GM12878 (cell line): ENCODE measurements at regions not wholly inside any gene's neighbourhood (a gene's known extent, or its start where the extent isn't known, plus 50 kb on each side); places are given as distances from the start of the nearest gene placed in this dataset.

Experiments
- ATAC-seq: fragments of 200-7000 bp; cut with Tn5 transposase; 3 replicates; pipeline ENCODE4 v1.9.1; 2020; ENCODE audit warnings: mild to moderate bottlenecking, moderate library complexity
- BruUV-seq: library from RNA; stranded (reverse); fragments of 400-500 nt; replicated peaks from 2 replicates; lab custom pipeline; 2021; lab: Mats Ljungman, UMichigan
- CTCF ChIA-PET: fragments of 300-600 bp; sonication (Branson Sonifier 250); formaldehyde crosslinking; extraction: SDS; loops from one replicate; lab custom pipeline; 2021; ENCODE audit warnings: inconsistent platforms; lab: Yijun Ruan, JAX
- POLR2A ChIA-PET: fragments of 350-600 bp; formaldehyde crosslinking; extraction: SDS; loops from one replicate; lab custom pipeline; 2021; ENCODE audit warnings: inconsistent platforms; lab: Charles Lee
- RAD21 ChIA-PET: fragments of 300-600 bp; sonication (Branson Sonifier 250); formaldehyde crosslinking; loops from one replicate; lab custom pipeline; 2023; ENCODE audit warnings: antibody characterized with exemption; ENCODE audit not compliant: unreplicated experiment; lab: Charles Lee
- SMC1A ChIA-PET: fragments of 300-600 bp; sonication (Branson Sonifier 250); formaldehyde crosslinking; loops from one replicate; lab custom pipeline; 2023; ENCODE audit not compliant: unreplicated experiment, uncharacterized antibody; lab: Charles Lee
- DNase-seq: peaks from one replicate; pipeline ENCODE4 v3.0.0-alpha.2; 2011; ENCODE audit warnings: low read depth, low spot score
- FAIRE-seq: peaks from 3 replicates; lab custom pipeline; 2011; peaks lifted over from hg19 to GRCh38; lab: Jason Lieb, UNC
- H2AFZ ChIP-seq: 2 replicates; pipeline ENCODE4 v1.6.0; 2011; ENCODE audit warnings: low read depth, low read length, control low read depth; ENCODE audit not compliant: control insufficient read depth
- H3K27ac ChIP-seq: 2 replicates; pipeline ENCODE4 v1.5.1; 2011; ENCODE audit warnings: control low read depth; ENCODE audit not compliant: control insufficient read depth, insufficient read depth
- H3K27me3 ChIP-seq, 2 experiments: replicated peaks in 1 of 2; 2 replicates each; pipeline versions ENCODE4 v1.6.0 to v1.6.1; 2011; ENCODE audit warnings: low read length in 1 of 2; ENCODE audit not compliant: control insufficient read depth in 2 of 2, insufficient read depth in 2 of 2
- H3K36me3 ChIP-seq, 2 experiments: 2 replicates each; pipeline ENCODE4 v1.5.1; 2011; ENCODE audit warnings: low read length in 1 of 2; ENCODE audit not compliant: control insufficient read depth in 2 of 2, insufficient read depth in 2 of 2
- H3K4me1 ChIP-seq: 2 replicates; pipeline ENCODE4 v1.6.1; 2011; ENCODE audit warnings: mild to moderate bottlenecking, low read length, moderate library complexity, mixed read lengths; ENCODE audit not compliant: control insufficient read depth, insufficient read depth
- H3K4me2 ChIP-seq: 2 replicates; pipeline ENCODE4 v1.6.0; 2011; ENCODE audit warnings: control low read depth; ENCODE audit not compliant: control insufficient read depth, insufficient read depth
- H3K4me3 ChIP-seq: fragments of 200-600 bp; sonication (generic); 2 replicates; pipeline ENCODE4 v1.5.1; 2016
- H3K79me2 ChIP-seq: 2 replicates; pipeline ENCODE4 v1.6.0; 2011; ENCODE audit warnings: low read length; ENCODE audit not compliant: control insufficient read depth, insufficient read depth
- H3K9ac ChIP-seq: 2 replicates; pipeline ENCODE4 v1.8.0; 2011; ENCODE audit warnings: low read length, control low read depth, mixed read lengths; ENCODE audit not compliant: control insufficient read depth, insufficient read depth
- H3K9me3 ChIP-seq: replicated peaks from 3 replicates; pipeline ENCODE4 v1.5.1; 2011; ENCODE audit warnings: mild to moderate bottlenecking, low read length; ENCODE audit not compliant: control insufficient read depth, insufficient read depth
- H4K20me1 ChIP-seq: 2 replicates; pipeline ENCODE4 v1.6.0; 2011; ENCODE audit not compliant: control insufficient read depth, insufficient read depth
- ATF2 ChIP-seq: IDR thresholded peaks from 2 replicates; pipeline ENCODE4 v1.6.1; 2012; ENCODE audit warnings: low read length, inconsistent platforms
- ATF7 ChIP-seq: fragments of 450-650 bp; IDR thresholded peaks from 2 replicates; pipeline ENCODE4 v1.6.1; 2016; ENCODE audit warnings: low read depth, mild to moderate bottlenecking
- BCL3 ChIP-seq: IDR thresholded peaks from 2 replicates; pipeline ENCODE4 v1.6.1; 2011; ENCODE audit warnings: borderline replicate concordance, low read depth, mild to moderate bottlenecking, moderate library complexity, low read length; ENCODE audit not compliant: insufficient read depth, poor library complexity, severe bottlenecking
- CBX5 ChIP-seq: sonication (generic); IDR thresholded peaks from 2 replicates; pipeline ENCODE4 v1.6.1; 2016; ENCODE audit warnings: low read depth, moderate library complexity, mild to moderate bottlenecking, inconsistent platforms
- CEBPZ ChIP-seq: fragments of 150-350 bp; IDR thresholded peaks from 2 replicates; pipeline ENCODE4 v1.6.1; 2016; ENCODE audit warnings: low read depth, low read length
- HCFC1 ChIP-seq: fragments of 150-350 bp; IDR thresholded peaks from 2 replicates; pipeline ENCODE4 v1.6.1; 2014; ENCODE audit warnings: low read length
- HDAC2 ChIP-seq: fragments of 200-600 bp; sonication (generic); IDR thresholded peaks from 2 replicates; pipeline ENCODE4 v1.6.1; 2017
- HSF1 ChIP-seq: fragments of 150-350 bp; IDR thresholded peaks from 2 replicates; pipeline ENCODE4 v1.6.1; 2014; ENCODE audit warnings: mild to moderate bottlenecking, low read depth, low read length
- IKZF1 ChIP-seq: fragments of 450-650 bp; conservative IDR thresholded peaks from 2 replicates; pipeline ENCODE4 v1.6.1; 2017; ENCODE audit warnings: antibody characterized with exemption, mild to moderate bottlenecking
- NFXL1 ChIP-seq: fragments of 450-650 bp; IDR thresholded peaks from 2 replicates; pipeline ENCODE4 v1.6.1; 2017; ENCODE audit warnings: antibody characterized with exemption, mild to moderate bottlenecking, borderline replicate concordance
- NFYA ChIP-seq: IDR thresholded peaks from 2 replicates; pipeline ENCODE4 v1.6.1; 2011; ENCODE audit warnings: low read depth, mild to moderate bottlenecking, low read length, improper control_type of control experiment, borderline replicate concordance
- POLR2AphosphoS5 ChIP-seq: IDR thresholded peaks from 2 replicates; pipeline ENCODE4 v1.6.1; 2011; ENCODE audit warnings: mild to moderate bottlenecking, low read length, inconsistent platforms
- TBL1XR1 ChIP-seq: IDR thresholded peaks from 2 replicates; pipeline ENCODE4 v1.6.1; 2012; ENCODE audit warnings: low read depth, low read length, improper control_type of control experiment
- WGBS: methylation state at CpG from one replicate; pipeline ENCODE4 v1.1.6; 2016; ENCODE audit warnings: low lambda C conversion rate; ENCODE audit not compliant: insufficient replicate concordance, insufficient coverage; ENCODE audit errors: missing lambda C conversion rate; 5-methylcytosine and 5-hydroxymethylcytosine counted together
- in situ Hi-C: fragments of 300-500 bp; cut with MboI; formaldehyde crosslinking; loops from 9 replicates; pipeline ENCODE4 v1.14.3; 2018; ENCODE audit warnings: mixed read lengths
- intact Hi-C: fragments of 100-400 bp; cut with micrococcal nuclease; formaldehyde crosslinking; loops from one replicate; pipeline ENCODE4 v1.14.2; 2022; ENCODE audit not compliant: unreplicated experiment

- Histone ChIP-seq H3K79me2 (no peaks in the 10 kb centered on the region), H3K27ac (no peak overlapping the region), H3K9me3 (no peaks in the 10 kb centered on the region), H2AFZ (no peak overlapping the region), H4K20me1 (no peaks in the 10 kb centered on the region), H3K4me3 (no peak overlapping the region), H3K9ac (no peak overlapping the region), H3K27me3 (no peaks in the 10 kb centered on the region; a peak in 2 of 4 replicates), H3K36me3 (no peaks in the 10 kb centered on the region), H3K4me2 (no peak overlapping the region), H3K4me1 (no peaks in the 10 kb centered on the region)
- in situ Hi-C loops (no loop called here), intact Hi-C loops (no loop called here)
- SMC1A ChIA-PET: no interaction called here
- POLR2A ChIA-PET: no interaction called here
- no TSS peak for BruUV-seq
- RAD21 ChIA-PET: no interaction called here
- no peak for FAIRE-seq
- TF ChIP-seq CBX5: no peak
- TF ChIP-seq TBL1XR1: no peak
- no peak for TF ChIP-seq HDAC2
- no peak for TF ChIP-seq NFXL1
- no peak for TF ChIP-seq POLR2AphosphoS5
- TF ChIP-seq HSF1: no peak
- TF ChIP-seq NFYA: no peak
- TF ChIP-seq CEBPZ: no peak
- TF ChIP-seq IKZF1: no peak
- no peak for TF ChIP-seq BCL3
- TF ChIP-seq HCFC1: no peak
- no peak for TF ChIP-seq ATF2
- no peak for TF ChIP-seq ATF7
- no peak for ATAC-seq
- CTCF ChIA-PET: no interaction called here
- 3% methylated on average over 15 of the region's 16 CpGs for WGBS
- DNase-seq: no peak
Observed at GRCh38 chr6:125444006-125444923, 142.5 kb upstream of the HDDC2 start.
